Heart right ventricle (tissue), 16 donors: ENCODE measurements at regions not wholly inside any gene's neighbourhood (a gene's known extent, or its start where the extent isn't known, plus 50 kb on each side); places are given as distances from the start of the nearest gene placed in this dataset.

Experiments used
- ATAC-seq, 8 donors: fragments of 200-7000 bp; cut with Tn5 transposase; one replicate each; pipeline ENCODE4 v1.9.1; 2020; ENCODE audit warnings: mild to moderate bottlenecking in 8 of 8, moderate library complexity in 8 of 8, moderate number of reproducible peaks in 1 of 8
- DNase-seq, 2 donors: peaks; one replicate each; pipeline ENCODE4 v3.0.0-alpha.2; 2020
- H3K27ac ChIP-seq, 10 donors: fragments of 200-600 bp; sonication (generic) in 2 of 10; one replicate each; pipeline versions ENCODE4 v1.5.0 to v1.8.0; 2020 to 2022; ENCODE audit warnings: mild to moderate bottlenecking in 3 of 10
- H3K27me3 ChIP-seq, 7 donors: fragments of 200-600 bp; one replicate each; pipeline ENCODE4 v1.8.0; 2021 to 2022; ENCODE audit warnings: mild to moderate bottlenecking in 2 of 7
- H3K36me3 ChIP-seq, 9 donors: fragments of 200-600 bp; sonication (generic) in 1 of 9; one replicate each; pipeline versions ENCODE4 v1.5.0 to v1.8.0; 2020 to 2022; ENCODE audit warnings: mild to moderate bottlenecking in 2 of 9
- H3K4me1 ChIP-seq, 9 donors: fragments of 200-600 bp; sonication (generic) in 1 of 9; one replicate each; pipeline versions ENCODE4 v1.5.0 to v1.8.0; 2020 to 2022; ENCODE audit warnings: mild to moderate bottlenecking in 4 of 9
- H3K4me3 ChIP-seq, 10 donors: fragments of 200-600 bp; sonication (generic) in 2 of 10; one replicate each; pipeline versions ENCODE4 v1.5.0 to v1.8.0; 2020 to 2022; ENCODE audit warnings: mild to moderate bottlenecking in 7 of 10, moderate library complexity in 2 of 10
- H3K9me3 ChIP-seq, 11 donors: fragments of 200-600 bp in 10 of 11; sonication (generic) in 2 of 11; one replicate each; pipeline versions ENCODE4 v1.5.0 to v1.8.0; 2013 to 2022; ENCODE audit warnings: mild to moderate bottlenecking in 2 of 11, control low read depth in 1 of 11, moderate library complexity in 1 of 11
- CTCF ChIP-seq, 9 donors: fragments of 200-600 bp; sonication (generic) in 2 of 9; IDR thresholded peaks; one replicate each; pipeline versions ENCODE4 v1.5.0 to v1.8.0; 2021 to 2022; ENCODE audit warnings: antibody characterized with exemption in 9 of 9, mild to moderate bottlenecking in 5 of 9, moderate library complexity in 1 of 9
- WGBS, 2 donors: extraction: QIAGEN DNeasy Blood & Tissue Kit; methylation state at CpG; one replicate each; pipeline ENCODE4 v1.1.7; 2013; ENCODE audit warnings: inconsistent platforms in 1 of 2; 5-methylcytosine and 5-hydroxymethylcytosine counted together
- intact Hi-C, 10 donors: fragments of 100-400 bp; cut with DNase I; formaldehyde crosslinking; loops; one replicate each; pipeline versions ENCODE4 v1.11.1 to v1.14.2; 2022
- donor health status: Arrhythmogenic right ventricular cardiomyopathy.
- donor health status: ischemic (EF 13 %, LVEDD 7.1; RV severe dilation, severe dysfunction).
- donor health status: healthy with polysubstance abuse.
- donor health status: DM: no; HTN: yes; CAD: no.
- donor health status: DM: no; HTN: no; CAD: no.
- donor health status: ischemic (EF 25% LVEDD 6.9; RV normal size, moderate dysfunction).
- donor health status: ischemic (EF 25% LVEDD 5.7; RV mildly dilated, moderate dysfunction).
- donor health status: healthy.
- donor health status: DM: yes; HTN: yes; CAD: no.
- donor health status: Ischemic cardiomyopathy.
- donor health status: ischemic (EF 35%, LVEDD 5.7; RV mildly dilated, moderate dysfunction).
- donor health status: nonischemic (EF 11% LVEDD 7.7; RV severe dilation, severe dysfunction).
- donor health status: DM: yes; HTN: yes; CAD: no.
- donor health status: PGD.
- donor health status: ischemic (EF 29% LVEDD 5.4; RV normal size, mild dysfunction).
- donor health status: nonischemic (EF 23%, LVEDD 6.1; RV moderate dilation, normal function).

GRCh38 chr4:14669371-14669770, 332.9 kb upstream of the CPEB2 start:
- Histone ChIP-seq H3K4me3 (no peak overlapping the region), H3K27me3 (no peaks in the 10 kb centered on the region), H3K27ac (no peak overlapping the region), H3K9me3 (peaks cover 0 to 13% (median 0%) of the 10 kb centered on the region in 11 donors), H3K36me3 (no peaks in the 10 kb centered on the region), H3K4me1 (no peaks in the 10 kb centered on the region)
- 73 to 74% methylated on average over 5 of the region's 5 CpGs for WGBS, 2 donors
- TF ChIP-seq CTCF (IDR thresholded peaks at IDR 0.05) = no peak
- DNase-seq (no peak), ATAC-seq (no peak)
- intact Hi-C loops = no loop called here

GRCh38 chr4:14671146-14671545, 331.1 kb upstream of the CPEB2 start:
- Histone ChIP-seq H3K36me3 (no peaks in the 10 kb centered on the region), H3K27ac (no peak overlapping the region), H3K4me3 (no peak overlapping the region), H3K4me1 (no peaks in the 10 kb centered on the region), H3K9me3 (peaks cover 0 to 10% (median 0%) of the 10 kb centered on the region in 11 donors), H3K27me3 (no peaks in the 10 kb centered on the region)
- ATAC-seq = no peak
- DNase-seq = no peak
- intact Hi-C loops = no loop called here
- WGBS, 2 donors = 76 to 77% methylated on average over 2 of the region's 2 CpGs
- no peak for TF ChIP-seq CTCF (IDR thresholded peaks at IDR 0.05)

- Histone ChIP-seq H3K36me3 (no peaks in the 10 kb centered on the region), H3K4me1 (no peaks in the 10 kb centered on the region), H3K27ac (no peak overlapping the region), H3K4me3 (no peak overlapping the region), H3K27me3 (no peaks in the 10 kb centered on the region), H3K9me3 (no peaks in the 10 kb centered on the region)
- WGBS, 2 donors = 87 to 90% methylated on average over 3 of the region's 3 CpGs
- no peak for DNase-seq
- no peak for ATAC-seq
- TF ChIP-seq CTCF (IDR thresholded peaks at IDR 0.05) = no peak
- intact Hi-C loops = no loop called here
Observed at GRCh38 chr4:14675279-14675985, 326.8 kb upstream of the CPEB2 start.

- intact Hi-C loops = no loop called here
- 85 to 93% methylated on average over 5 of the region's 5 CpGs for WGBS, 2 donors
- H3K36me3 ChIP-seq = no peaks in the 10 kb centered on the region
- H3K9me3 ChIP-seq = peaks cover 0 to 8% (median 0%) of the 10 kb centered on the region in 11 donors
- H3K27ac ChIP-seq = no peak overlapping the region
- no peak for TF ChIP-seq CTCF (IDR thresholded peaks at IDR 0.05)
- H3K4me1 ChIP-seq = no peaks in the 10 kb centered on the region
- H3K4me3 ChIP-seq = no peak overlapping the region
- ATAC-seq = no peak
- H3K27me3 ChIP-seq = no peaks in the 10 kb centered on the region
- DNase-seq = no peak
Observed at GRCh38 chr4:14679906-14680305, 322.4 kb upstream of the CPEB2 start.
